ENCODE measurements at regions not wholly inside any gene's neighbourhood (a gene's known extent, or its start where the extent isn't known, plus 50 kb on each side); places are given as distances from the start of the nearest gene placed in this dataset.

GRCh38 chr5:8238080-8238479, 369.1 kb downstream of the MTRR start:
- Mint-ChIP-seq H3K9me3 (no peaks in the 10 kb centered on the region), H3K27me3 (ENCODE audit: low read depth, poor library complexity) (no peaks in the 10 kb centered on the region), H3K27ac (no peak overlapping the region), H3K36me3 (ENCODE audit: low read depth) (no peaks in the 10 kb centered on the region), H3K4me1 (no peaks in the 10 kb centered on the region), H3K4me3 (no peak overlapping the region)
- no peak for DNase-seq
- TF ChIP-seq, protein P1, sequence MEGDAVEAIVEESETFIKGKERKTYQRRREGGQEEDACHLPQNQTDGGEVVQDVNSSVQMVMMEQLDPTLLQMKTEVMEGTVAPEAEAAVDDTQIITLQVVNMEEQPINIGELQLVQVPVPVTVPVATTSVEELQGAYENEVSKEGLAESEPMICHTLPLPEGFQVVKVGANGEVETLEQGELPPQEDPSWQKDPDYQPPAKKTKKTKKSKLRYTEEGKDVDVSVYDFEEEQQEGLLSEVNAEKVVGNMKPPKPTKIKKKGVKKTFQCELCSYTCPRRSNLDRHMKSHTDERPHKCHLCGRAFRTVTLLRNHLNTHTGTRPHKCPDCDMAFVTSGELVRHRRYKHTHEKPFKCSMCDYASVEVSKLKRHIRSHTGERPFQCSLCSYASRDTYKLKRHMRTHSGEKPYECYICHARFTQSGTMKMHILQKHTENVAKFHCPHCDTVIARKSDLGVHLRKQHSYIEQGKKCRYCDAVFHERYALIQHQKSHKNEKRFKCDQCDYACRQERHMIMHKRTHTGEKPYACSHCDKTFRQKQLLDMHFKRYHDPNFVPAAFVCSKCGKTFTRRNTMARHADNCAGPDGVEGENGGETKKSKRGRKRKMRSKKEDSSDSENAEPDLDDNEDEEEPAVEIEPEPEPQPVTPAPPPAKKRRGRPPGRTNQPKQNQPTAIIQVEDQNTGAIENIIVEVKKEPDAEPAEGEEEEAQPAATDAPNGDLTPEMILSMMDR (IDR thresholded peaks at IDR 0.05): no peak

DNA sequence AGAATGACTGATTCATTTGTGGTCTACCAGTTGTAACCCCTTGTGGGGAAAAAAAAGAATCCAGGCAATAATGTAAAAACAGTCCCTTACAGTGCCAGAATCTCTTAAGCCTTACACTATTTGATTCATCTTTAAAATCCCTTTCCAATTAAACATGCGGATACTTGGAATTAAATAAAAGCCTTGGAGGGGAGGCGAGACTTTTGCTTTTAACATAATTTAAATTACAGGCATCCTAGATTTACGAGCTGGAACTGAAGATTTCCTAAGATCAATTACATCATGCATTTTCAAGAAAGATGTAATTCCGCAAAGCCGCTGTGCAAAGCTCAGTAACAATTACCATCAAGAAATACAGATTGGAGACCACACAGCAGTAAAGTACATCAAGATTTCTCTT, 370.2 kb downstream of the MTRR start:
- no peak overlapping the region for H3K27ac Mint-ChIP-seq
- TF ChIP-seq, protein P1 (IDR thresholded peaks at IDR 0.05): no peak
- no peak for DNase-seq
- no peak overlapping the region for H3K4me3 Mint-ChIP-seq
- no peaks in the 10 kb centered on the region for H3K9me3 Mint-ChIP-seq
- H3K36me3 Mint-ChIP-seq (ENCODE audit: low read depth): no peaks in the 10 kb centered on the region
- peaks cover 4% of the 10 kb centered on the region for H3K27me3 Mint-ChIP-seq (ENCODE audit: low read depth, poor library complexity)
- no peaks in the 10 kb centered on the region for H3K4me1 Mint-ChIP-seq

DNA sequence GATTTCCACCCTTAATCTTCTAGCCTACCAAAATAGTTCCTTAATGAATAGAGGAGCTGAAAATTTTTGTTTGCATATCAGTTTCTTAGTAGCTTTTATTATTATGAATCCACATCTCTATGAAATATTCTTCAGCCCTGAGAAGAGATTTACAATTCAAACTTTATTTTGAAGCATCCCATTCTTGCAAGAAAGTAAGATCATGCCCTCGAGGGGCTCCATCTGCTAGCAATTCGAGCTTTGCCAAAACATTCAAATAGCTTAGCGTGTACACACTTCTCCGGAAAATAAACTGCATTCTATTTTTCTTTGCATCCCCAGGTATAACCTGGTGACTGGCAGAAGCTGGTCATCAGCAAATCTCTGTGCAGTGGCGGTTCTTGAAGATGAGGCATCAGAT, 370.7 kb downstream of the MTRR start:
- Mint-ChIP-seq H3K4me1 (no peaks in the 10 kb centered on the region), H3K4me3 (no peak overlapping the region), H3K9me3 (no peaks in the 10 kb centered on the region), H3K36me3 (ENCODE audit: low read depth) (no peaks in the 10 kb centered on the region), H3K27me3 (ENCODE audit: low read depth, poor library complexity) (peaks cover 6% of the 10 kb centered on the region), H3K27ac (no peak overlapping the region)
- TF ChIP-seq, protein P1 (IDR thresholded peaks at IDR 0.05): no peak
- no peak for DNase-seq

- Mint-ChIP-seq H3K4me1 (no peaks in the 10 kb centered on the region), H3K36me3 (ENCODE audit: low read depth) (no peaks in the 10 kb centered on the region), H3K4me3 (no peak overlapping the region), H3K9me3 (no peaks in the 10 kb centered on the region), H3K27ac (no peak overlapping the region), H3K27me3 (ENCODE audit: low read depth, poor library complexity) (peaks cover 6% of the 10 kb centered on the region)
- TF ChIP-seq, protein P1 (IDR thresholded peaks at IDR 0.05): no peak
- no peak for DNase-seq
Measured at GRCh38 chr5:8241076-8241475, 372.1 kb downstream of the MTRR start.

DNA sequence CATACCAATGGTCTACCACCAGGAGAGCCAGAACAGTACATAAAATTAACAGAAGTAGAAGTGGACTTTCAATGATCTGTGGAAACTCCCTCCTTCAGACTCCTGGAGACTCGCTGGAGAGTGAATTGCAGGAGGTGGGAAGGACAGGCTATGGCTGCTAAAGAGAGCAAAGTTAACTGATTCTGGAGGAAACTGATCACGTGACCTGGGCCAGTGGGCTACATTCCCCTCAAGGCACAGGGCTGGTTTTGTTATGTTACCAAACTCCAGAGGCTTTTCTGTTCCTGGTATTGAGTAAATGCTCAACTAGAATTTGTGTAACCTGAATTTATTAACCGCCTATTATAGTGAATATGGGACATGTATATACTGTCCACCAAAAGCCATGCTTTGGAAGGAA, 372.6 kb downstream of the MTRR start:
- TF ChIP-seq, protein P1 (IDR thresholded peaks at IDR 0.05): no peak
- H3K36me3 Mint-ChIP-seq (ENCODE audit: low read depth): no peaks in the 10 kb centered on the region
- no peak overlapping the region for H3K27ac Mint-ChIP-seq
- H3K4me1 Mint-ChIP-seq: no peaks in the 10 kb centered on the region
- no peaks in the 10 kb centered on the region for H3K9me3 Mint-ChIP-seq
- DNase-seq: no peak
- H3K27me3 Mint-ChIP-seq (ENCODE audit: low read depth, poor library complexity): peaks cover 6% of the 10 kb centered on the region
- H3K4me3 Mint-ChIP-seq: no peak overlapping the region

- TF ChIP-seq, protein P1 (IDR thresholded peaks at IDR 0.05): no peak
- peaks cover 10% of the 10 kb centered on the region for H3K27me3 Mint-ChIP-seq (ENCODE audit: low read depth, poor library complexity)
- H3K4me3 Mint-ChIP-seq: no peak overlapping the region
- H3K36me3 Mint-ChIP-seq (ENCODE audit: low read depth): no peaks in the 10 kb centered on the region
- H3K4me1 Mint-ChIP-seq: no peaks in the 10 kb centered on the region
- no peak for DNase-seq
- no peak overlapping the region for H3K27ac Mint-ChIP-seq
- H3K9me3 Mint-ChIP-seq: no peaks in the 10 kb centered on the region
Measured at GRCh38 chr5:8247049-8247899, 378.3 kb downstream of the MTRR start.
